HG03280 (cell line): ENCODE measurements at regions not wholly inside any gene's neighbourhood (a gene's known extent, or its start where the extent isn't known, plus 50 kb on each side); places are given as distances from the start of the nearest gene placed in this dataset.
"Not testable (repeated sequence)": the region's sequence is repeated elsewhere in the genome, so short reads cannot be mapped to it uniquely, and the experiment has no call there.

Experiments used
- ATAC-seq: cut with Tn5 transposase; IDR thresholded peaks from one replicate; pipeline ENCODE4 v1.9.1; 2021; ENCODE audit warnings: mild to moderate bottlenecking, moderate library complexity; ENCODE audit not compliant: unreplicated experiment

GRCh38 chr3:77707281-77707680 lies 667.4 kb downstream of the ROBO2 start:
- no peak for ATAC-seq

- ATAC-seq, result no peak
Measured at GRCh38 chr3:77709155-77709554, 669.3 kb downstream of the ROBO2 start.

GRCh38 chr3:77718311-77718710 lies 678.4 kb downstream of the ROBO2 start:
- no peak for ATAC-seq

GRCh38 chr3:77720460-77720971 lies 680.6 kb downstream of the ROBO2 start:
- ATAC-seq, result no peak

- ATAC-seq, result no peak
Measured at GRCh38 chr3:77726517-77726916, 686.6 kb downstream of the ROBO2 start.

- no peak for ATAC-seq
Measured at GRCh38 chr3:77746048-77746447, 706.1 kb downstream of the ROBO2 start.

GRCh38 chr3:77746892-77747291 lies 707.0 kb downstream of the ROBO2 start:
- ATAC-seq, result no peak

GRCh38 chr3:77756397-77756975 lies 716.6 kb downstream of the ROBO2 start:
- ATAC-seq, result not testable (repeated sequence)

GRCh38 chr3:77772459-77772858 lies 732.6 kb downstream of the ROBO2 start:
- no peak for ATAC-seq

- ATAC-seq, result no peak
Measured at GRCh38 chr3:77773084-77773483, 733.2 kb downstream of the ROBO2 start.

GRCh38 chr3:77780278-77780996 lies 740.5 kb downstream of the ROBO2 start:
- ATAC-seq, result no peak

- no peak for ATAC-seq
Measured at GRCh38 chr3:77786216-77786615, 746.3 kb downstream of the ROBO2 start.

- ATAC-seq, result no peak
Measured at GRCh38 chr3:77795013-77795412, 755.1 kb downstream of the ROBO2 start.

- ATAC-seq, result no peak
Measured at GRCh38 chr3:77799278-77799677, 759.4 kb downstream of the ROBO2 start.

GRCh38 chr3:77800893-77801292 lies 761.0 kb downstream of the ROBO2 start:
- no peak for ATAC-seq

- ATAC-seq, result no peak
Measured at GRCh38 chr3:77807312-77807711, 767.4 kb downstream of the ROBO2 start.

GRCh38 chr3:77814845-77815244 lies 774.9 kb downstream of the ROBO2 start:
- no peak for ATAC-seq

GRCh38 chr3:77815467-77815866 lies 775.6 kb downstream of the ROBO2 start:
- ATAC-seq, result no peak

GRCh38 chr3:77816366-77816765 lies 776.5 kb downstream of the ROBO2 start:
- no peak for ATAC-seq

- ATAC-seq, result no peak
Measured at GRCh38 chr3:77825001-77825827, 785.3 kb downstream of the ROBO2 start.

GRCh38 chr3:77835921-77836320 lies 796.0 kb downstream of the ROBO2 start:
- ATAC-seq, result no peak
